MM.1S (cell line): ENCODE measurements at regions not wholly inside any gene's neighbourhood (a gene's known extent, or its start where the extent isn't known, plus 50 kb on each side); places are given as distances from the start of the nearest gene placed in this dataset.
"Not testable (repeated sequence)": the region's sequence is repeated elsewhere in the genome, so short reads cannot be mapped to it uniquely, and the experiment has no call there.

ENCODE experiments used
- DNase-seq: peaks from one replicate; pipeline ENCODE4 v3.0.0-alpha.2; 2015
- H2AFZ ChIP-seq: fragments of 300-600 bp; sonication (generic); 2 replicates; pipeline ENCODE4 v1.6.0; 2016; ENCODE audit warnings: antibody characterized with exemption, low read length
- H3F3A ChIP-seq: fragments of 300-600 bp; sonication (generic); 2 replicates; pipeline ENCODE4 v1.6.1; 2016; ENCODE audit warnings: mild to moderate bottlenecking, antibody characterized with exemption, low read length, moderate library complexity, mixed read lengths; ENCODE audit not compliant: insufficient read depth
- H3K27ac ChIP-seq: fragments of 300-600 bp; sonication (generic); 2 replicates; pipeline ENCODE4 v1.5.1; 2016; ENCODE audit warnings: mild to moderate bottlenecking, low read length
- H3K27me3 ChIP-seq: fragments of 300-600 bp; sonication (generic); replicated peaks from 2 replicates; pipeline ENCODE4 v1.6.0; 2016; ENCODE audit warnings: low read length; ENCODE audit not compliant: insufficient read depth
- H3K36me3 ChIP-seq: fragments of 300-600 bp; sonication (generic); replicated peaks from 2 replicates; pipeline ENCODE4 v1.6.1; 2016; ENCODE audit warnings: mild to moderate bottlenecking, low read length, mixed read lengths; ENCODE audit not compliant: insufficient read depth
- H3K4me1 ChIP-seq: fragments of 300-600 bp; sonication (generic); 2 replicates; pipeline ENCODE4 v1.6.1; 2016; ENCODE audit warnings: low read length, mixed read lengths
- H3K4me2 ChIP-seq: fragments of 300-600 bp; sonication (generic); 2 replicates; pipeline ENCODE4 v1.6.0; 2016; ENCODE audit warnings: low read depth, low read length
- H3K4me3 ChIP-seq: fragments of 300-600 bp; sonication (generic); 2 replicates; pipeline ENCODE4 v1.5.1; 2016; ENCODE audit warnings: low read length, mixed read lengths
- H3K79me2 ChIP-seq: fragments of 300-600 bp; sonication (generic); 2 replicates; pipeline ENCODE4 v1.6.1; 2016; ENCODE audit warnings: mixed run types, low read length, mixed read lengths
- H3K9ac ChIP-seq: fragments of 300-600 bp; sonication (generic); 2 replicates; pipeline ENCODE4 v1.6.1; 2016; ENCODE audit warnings: low read length, mixed read lengths
- H3K9me2 ChIP-seq: fragments of 300-600 bp; sonication (generic); replicated peaks from 2 replicates; pipeline ENCODE4 v1.6.1; 2016; ENCODE audit warnings: mild to moderate bottlenecking, low read length, mixed read lengths; ENCODE audit not compliant: insufficient read depth
- H3K9me3 ChIP-seq: fragments of 300-600 bp; sonication (generic); replicated peaks from 2 replicates; pipeline ENCODE4 v1.6.1; 2016; ENCODE audit warnings: mild to moderate bottlenecking, low read length, mixed read lengths; ENCODE audit not compliant: insufficient read depth
- H4K20me1 ChIP-seq: fragments of 300-600 bp; sonication (generic); 2 replicates; pipeline ENCODE4 v1.6.1; 2016; ENCODE audit warnings: mild to moderate bottlenecking, low read length, moderate library complexity, mixed read lengths; ENCODE audit not compliant: insufficient read depth
- CTCF ChIP-seq: fragments of 300-600 bp; sonication (generic); IDR thresholded peaks from 2 replicates; pipeline ENCODE4 v1.5.1; 2016; ENCODE audit warnings: antibody characterized with exemption, low read length, mixed read lengths
- EZH2 ChIP-seq: fragments of 300-600 bp; sonication (generic); optimal IDR thresholded peaks from 2 replicates; pipeline ENCODE3; 2017; ENCODE audit warnings: low read depth, mild to moderate bottlenecking, antibody characterized with exemption, low read length, mixed read lengths
- EZH2phosphoT487 ChIP-seq: fragments of 300-600 bp; sonication (generic); IDR thresholded peaks from 2 replicates; pipeline ENCODE4 v1.6.1; 2018; ENCODE audit warnings: antibody characterized with exemption, low read length

DNA sequence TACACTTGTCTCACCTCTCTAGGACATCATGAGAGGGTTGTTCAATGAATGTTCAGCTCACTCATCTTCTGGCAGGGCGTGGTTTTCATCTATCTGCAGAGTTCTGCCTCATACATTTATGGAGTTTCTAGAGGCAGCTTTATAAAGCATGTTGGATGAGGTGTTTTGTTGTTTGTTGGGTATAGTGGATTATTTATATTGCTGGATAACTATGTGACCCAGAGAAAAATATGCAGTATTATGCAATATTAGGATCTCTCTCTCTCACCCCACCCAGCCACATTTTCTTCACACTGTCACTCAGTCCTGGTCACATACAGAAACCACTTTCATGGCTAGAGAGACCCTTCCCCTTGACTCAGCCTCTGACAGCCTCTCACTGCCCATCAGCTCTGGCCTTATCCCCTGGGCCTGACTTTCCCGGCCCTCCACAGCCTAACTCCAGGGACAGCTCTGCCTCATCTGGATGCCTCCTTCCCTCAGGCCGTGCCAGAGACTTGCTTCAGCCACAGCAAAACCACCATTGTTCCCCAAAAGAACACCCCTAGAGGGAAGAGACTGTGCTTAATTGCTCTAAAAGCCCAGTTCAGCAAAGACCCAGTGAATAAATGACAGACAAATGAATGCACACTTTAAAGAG is 260.3 kb downstream of the MYCN start:
- H3K9me2 ChIP-seq: no peaks in the 10 kb centered on the region
- DNase-seq: no peak
- no peak overlapping the region for H3K9ac ChIP-seq
- no peaks in the 10 kb centered on the region for H3F3A ChIP-seq
- H2AFZ ChIP-seq: no peak overlapping the region
- H3K4me3 ChIP-seq: no peak overlapping the region
- H3K36me3 ChIP-seq: no peaks in the 10 kb centered on the region
- no peaks in the 10 kb centered on the region for H4K20me1 ChIP-seq
- TF ChIP-seq CTCF: no peak
- H3K27me3 ChIP-seq: no peaks in the 10 kb centered on the region
- H3K79me2 ChIP-seq: no peaks in the 10 kb centered on the region
- H3K9me3 ChIP-seq: no peaks in the 10 kb centered on the region
- no peak overlapping the region for H3K4me2 ChIP-seq
- H3K4me1 ChIP-seq: no peaks in the 10 kb centered on the region
- H3K27ac ChIP-seq: no peak overlapping the region

DNA sequence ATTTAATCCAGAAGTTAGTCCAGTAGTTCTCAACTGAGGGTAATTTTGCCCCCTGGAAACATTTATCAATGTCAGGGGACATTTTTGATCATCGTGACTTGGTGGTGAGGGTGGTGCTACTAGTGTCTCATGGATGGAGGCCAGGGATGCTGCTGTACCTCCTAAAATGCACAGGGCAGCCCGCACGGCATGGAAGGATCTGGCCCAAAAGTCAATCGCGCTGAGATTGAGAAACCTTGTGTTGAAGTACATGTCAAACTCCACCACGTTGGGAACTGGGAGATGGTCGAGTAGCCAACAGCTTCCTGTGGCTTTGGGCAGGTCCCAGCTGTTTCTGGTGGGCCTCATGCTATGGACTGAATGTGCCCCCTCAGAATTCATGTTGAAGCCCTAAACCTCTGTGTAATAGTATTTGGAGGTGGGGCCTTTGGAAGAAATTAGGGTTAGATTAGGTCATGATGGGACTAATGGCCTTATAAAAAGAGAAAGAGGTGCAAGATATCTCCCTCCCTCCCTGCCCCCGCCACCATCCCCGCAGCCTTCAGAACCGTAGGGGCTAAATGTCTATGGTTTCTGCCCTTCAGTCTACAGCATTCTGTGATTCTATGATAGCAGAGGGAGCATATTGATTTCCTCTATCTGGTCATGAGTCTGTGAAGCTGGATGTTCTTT is 259.7 kb downstream of the MYCN start:
- H3K9me3 ChIP-seq: no peaks in the 10 kb centered on the region
- no peaks in the 10 kb centered on the region for H3F3A ChIP-seq
- no peak for DNase-seq
- no peaks in the 10 kb centered on the region for H3K79me2 ChIP-seq
- no peaks in the 10 kb centered on the region for H3K4me1 ChIP-seq
- TF ChIP-seq EZH2phosphoT487 (no peak), CTCF (no peak), EZH2 (no peak)
- H3K9me2 ChIP-seq: no peaks in the 10 kb centered on the region
- no peak overlapping the region for H2AFZ ChIP-seq
- H4K20me1 ChIP-seq: no peaks in the 10 kb centered on the region
- no peaks in the 10 kb centered on the region for H3K36me3 ChIP-seq
- no peak overlapping the region for H3K4me2 ChIP-seq
- no peak overlapping the region for H3K4me3 ChIP-seq
- no peak overlapping the region for H3K9ac ChIP-seq
- H3K27ac ChIP-seq: no peak overlapping the region
- H3K27me3 ChIP-seq: no peaks in the 10 kb centered on the region

GRCh38 chr2:16199241-16199640 is 258.9 kb downstream of the MYCN start:
- not testable (repeated sequence) for H3K27ac ChIP-seq, H2AFZ ChIP-seq, H4K20me1 ChIP-seq, H3K9me3 ChIP-seq, H3K36me3 ChIP-seq, H3F3A ChIP-seq, H3K27me3 ChIP-seq, H3K4me3 ChIP-seq, H3K9me2 ChIP-seq, H3K4me1 ChIP-seq, H3K4me2 ChIP-seq, H3K9ac ChIP-seq, DNase-seq, H3K79me2 ChIP-seq

DNA sequence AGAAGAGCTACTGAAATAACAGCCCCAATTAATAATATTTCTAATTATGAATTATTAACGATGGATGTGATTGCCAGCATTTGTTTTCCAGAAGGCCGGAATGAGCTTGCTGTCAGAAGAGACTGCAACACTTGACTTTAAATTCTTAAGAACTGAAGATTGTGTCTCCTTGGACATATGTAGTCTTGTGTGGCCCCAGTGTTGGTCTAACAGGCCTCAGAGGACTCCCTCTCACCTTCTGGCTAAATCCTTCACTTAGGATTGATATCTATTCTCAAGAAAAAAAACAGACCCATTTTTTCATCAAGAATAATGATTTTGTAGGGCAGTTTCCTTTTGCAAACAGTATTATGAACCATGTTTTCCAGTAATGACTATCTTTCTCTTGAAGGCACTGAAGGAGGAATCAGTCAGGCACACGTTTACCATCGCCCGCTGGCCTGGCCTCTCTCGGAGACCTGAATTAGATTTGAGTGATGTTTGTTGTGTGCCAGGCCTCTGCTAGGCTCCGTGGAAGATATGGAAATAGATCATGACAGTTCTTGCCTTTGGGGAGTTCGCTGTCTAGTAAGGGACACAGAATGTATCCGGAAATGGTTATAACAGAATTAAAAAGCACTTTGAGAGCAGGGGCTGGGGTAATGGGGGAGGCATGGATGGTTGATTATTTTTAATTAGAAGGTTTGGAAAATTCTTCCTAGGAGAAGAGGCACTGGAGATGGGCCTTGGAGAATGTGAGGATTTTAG is 258.0 kb downstream of the MYCN start:
- Histone ChIP-seq H3K9ac (no peak overlapping the region), H3K4me2 (no peak overlapping the region), H3K9me3 (no peaks in the 10 kb centered on the region), H3K79me2 (no peaks in the 10 kb centered on the region), H4K20me1 (no peaks in the 10 kb centered on the region), H3K4me1 (no peaks in the 10 kb centered on the region), H3K36me3 (no peaks in the 10 kb centered on the region), H2AFZ (no peak overlapping the region), H3K27me3 (no peaks in the 10 kb centered on the region), H3K27ac (no peak overlapping the region), H3K4me3 (no peak overlapping the region), H3F3A (no peaks in the 10 kb centered on the region), H3K9me2 (no peaks in the 10 kb centered on the region)
- no peak for TF ChIP-seq CTCF
- no peak for TF ChIP-seq EZH2
- TF ChIP-seq EZH2phosphoT487: no peak
- DNase-seq: no peak
